GM12801 (cell line): ENCODE measurements at regions not wholly inside any gene's neighbourhood (a gene's known extent, or its start where the extent isn't known, plus 50 kb on each side); places are given as distances from the start of the nearest gene placed in this dataset.

Source experiments
- TF ChIP-seq, protein P1 (sequence below): IDR thresholded peaks from one replicate; pipeline ENCODE4 v1.5.1; 2011; ENCODE audit warnings: control low read depth; ENCODE audit not compliant: insufficient read length; ENCODE audit errors: extremely low read depth

DNA sequence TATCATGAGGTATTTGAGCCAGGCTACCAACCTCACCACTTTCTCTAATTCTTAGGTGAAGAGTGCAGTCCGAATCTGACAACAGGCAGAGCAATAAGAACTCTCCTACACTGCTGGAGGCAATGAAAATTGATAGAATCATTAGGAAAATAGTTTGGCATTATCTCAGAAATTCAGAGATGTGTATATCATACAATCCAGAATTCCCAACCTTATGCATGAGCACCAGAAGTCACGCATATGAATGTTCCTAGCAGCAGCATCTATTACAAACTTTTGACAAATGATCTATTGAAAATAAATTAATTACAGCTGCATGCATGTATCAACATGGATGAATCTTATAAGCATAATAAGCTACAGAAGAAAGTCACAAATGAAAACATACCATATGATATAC is 176.9 kb upstream of the CAMK1G start:
- TF ChIP-seq, protein P1, sequence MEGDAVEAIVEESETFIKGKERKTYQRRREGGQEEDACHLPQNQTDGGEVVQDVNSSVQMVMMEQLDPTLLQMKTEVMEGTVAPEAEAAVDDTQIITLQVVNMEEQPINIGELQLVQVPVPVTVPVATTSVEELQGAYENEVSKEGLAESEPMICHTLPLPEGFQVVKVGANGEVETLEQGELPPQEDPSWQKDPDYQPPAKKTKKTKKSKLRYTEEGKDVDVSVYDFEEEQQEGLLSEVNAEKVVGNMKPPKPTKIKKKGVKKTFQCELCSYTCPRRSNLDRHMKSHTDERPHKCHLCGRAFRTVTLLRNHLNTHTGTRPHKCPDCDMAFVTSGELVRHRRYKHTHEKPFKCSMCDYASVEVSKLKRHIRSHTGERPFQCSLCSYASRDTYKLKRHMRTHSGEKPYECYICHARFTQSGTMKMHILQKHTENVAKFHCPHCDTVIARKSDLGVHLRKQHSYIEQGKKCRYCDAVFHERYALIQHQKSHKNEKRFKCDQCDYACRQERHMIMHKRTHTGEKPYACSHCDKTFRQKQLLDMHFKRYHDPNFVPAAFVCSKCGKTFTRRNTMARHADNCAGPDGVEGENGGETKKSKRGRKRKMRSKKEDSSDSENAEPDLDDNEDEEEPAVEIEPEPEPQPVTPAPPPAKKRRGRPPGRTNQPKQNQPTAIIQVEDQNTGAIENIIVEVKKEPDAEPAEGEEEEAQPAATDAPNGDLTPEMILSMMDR: no peak

DNA sequence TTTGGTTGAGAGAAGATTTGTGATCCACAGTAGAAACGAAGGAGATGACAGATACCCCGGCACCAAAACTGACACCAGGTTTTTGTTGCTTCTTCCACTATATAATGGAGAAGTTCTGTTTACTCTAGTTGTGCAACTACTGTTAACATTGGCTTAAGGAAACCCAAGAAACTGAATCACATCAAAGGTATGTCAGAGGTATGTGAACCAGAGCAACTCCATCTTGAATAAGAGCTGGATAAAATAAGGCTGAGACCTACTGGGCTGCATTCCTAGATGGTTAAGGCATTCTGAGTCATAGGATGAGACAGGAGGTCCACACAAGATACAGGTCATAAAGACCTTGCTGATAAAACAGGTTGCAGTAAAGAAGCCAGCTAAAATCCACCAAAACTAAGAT is 173.7 kb upstream of the CAMK1G start:
- TF ChIP-seq, protein P1: no peak

DNA sequence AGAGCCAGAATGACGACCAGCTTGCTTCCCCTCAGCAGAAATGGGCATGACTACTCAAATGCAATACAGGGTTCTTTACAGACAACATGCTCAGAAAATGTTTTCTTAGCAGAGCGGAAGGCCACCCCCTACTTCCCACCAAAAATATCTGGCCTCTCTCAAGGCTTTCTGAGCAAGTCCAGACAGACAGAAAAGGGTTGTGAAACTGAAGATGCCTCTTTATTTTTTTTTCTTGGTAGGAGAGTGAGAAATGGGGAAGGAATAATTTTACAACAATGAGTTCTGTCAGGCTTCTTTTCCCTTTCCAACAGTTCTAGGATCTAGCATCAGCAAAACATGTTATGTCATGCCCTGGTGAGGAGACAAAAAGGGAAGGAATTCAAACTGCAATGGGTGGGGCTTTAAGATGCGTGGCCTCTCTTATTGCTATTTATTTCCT is 172.0 kb upstream of the CAMK1G start:
- TF ChIP-seq, protein P1: no peak

DNA sequence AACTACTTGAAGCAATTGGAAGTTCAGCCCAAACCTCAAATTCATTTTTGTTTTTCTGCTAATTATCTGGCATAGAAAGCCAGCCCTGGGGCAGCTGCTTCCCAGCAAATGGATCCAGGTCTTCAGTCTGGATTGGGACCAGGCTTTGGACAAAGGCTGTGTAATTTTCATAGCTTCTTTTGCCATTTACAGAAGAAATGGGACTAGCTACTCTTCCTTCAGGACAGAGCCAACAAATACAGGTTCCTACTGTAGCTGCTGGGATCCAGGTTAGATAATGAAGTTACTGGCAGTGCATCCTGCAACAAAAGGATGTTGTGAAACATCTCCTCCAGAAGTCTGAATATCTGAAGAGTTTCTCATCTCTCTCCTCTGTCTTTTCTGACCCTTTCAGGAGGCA is 171.5 kb upstream of the CAMK1G start:
- TF ChIP-seq, protein P1: no peak

DNA sequence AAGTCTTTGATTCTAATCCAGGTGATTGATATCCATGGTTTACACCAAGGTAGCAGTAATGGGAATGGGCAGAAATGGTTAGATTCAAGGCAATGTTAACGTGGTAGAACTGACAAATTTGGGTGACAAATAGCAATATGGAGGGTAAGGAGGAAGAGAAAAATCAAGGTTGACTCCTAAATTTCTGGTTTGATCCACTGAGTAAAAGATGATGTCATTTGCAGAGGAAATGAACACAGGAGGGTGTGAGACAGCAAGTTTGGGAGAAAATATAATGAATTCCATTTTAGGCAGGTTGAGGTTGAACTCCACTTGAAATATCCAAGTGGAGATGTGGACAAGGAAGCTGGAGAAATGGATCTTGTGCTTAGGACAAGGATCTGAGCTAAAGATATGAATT is 170.9 kb upstream of the CAMK1G start:
- TF ChIP-seq, protein P1: no peak

DNA sequence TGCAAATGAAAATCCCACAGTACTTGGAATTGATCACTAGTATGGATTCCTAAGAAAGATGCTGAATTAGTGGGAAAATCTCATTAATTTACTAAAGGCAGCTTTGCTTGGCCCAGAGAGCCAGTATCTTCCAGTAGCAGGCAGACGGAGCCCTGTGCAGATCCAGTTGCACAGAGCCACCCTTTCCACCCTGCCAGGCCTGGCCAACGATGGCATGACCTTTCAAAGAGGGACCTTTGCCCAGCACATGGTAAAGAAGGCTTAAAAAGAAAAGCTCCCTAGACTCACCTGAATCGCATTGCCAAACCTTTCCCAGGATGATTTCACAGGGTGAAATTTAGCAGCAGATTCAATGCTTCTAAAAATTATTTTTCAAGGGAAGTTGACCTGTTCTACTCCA is 170.5 kb upstream of the CAMK1G start:
- TF ChIP-seq, protein P1: no peak

DNA sequence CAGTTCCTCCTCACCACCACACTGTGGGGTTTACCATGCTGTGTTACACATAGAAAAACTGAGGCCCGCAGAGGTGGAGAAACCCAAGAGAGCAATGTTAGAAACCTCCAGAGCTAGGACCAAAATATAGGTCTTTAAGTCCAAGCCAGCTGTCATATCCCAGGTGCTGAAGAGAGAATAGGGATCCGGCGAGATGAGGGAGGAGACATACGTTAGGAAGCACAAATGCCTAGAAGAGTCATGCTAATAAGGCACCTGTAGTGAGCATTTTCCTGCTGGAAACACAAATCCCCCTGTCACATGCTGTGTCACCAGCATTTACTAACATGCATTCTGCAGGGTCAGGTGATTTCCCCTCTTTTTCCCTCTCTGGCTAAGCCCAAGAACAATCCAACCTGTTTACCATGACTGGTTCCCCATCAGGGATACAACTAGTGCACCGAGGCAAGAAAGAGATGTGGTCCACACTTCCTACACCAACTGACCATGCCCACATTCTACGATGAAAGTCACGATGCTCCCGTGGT is 168.6 kb upstream of the CAMK1G start:
- TF ChIP-seq, protein P1: no peak
